GM18909 (cell line): ENCODE measurements at regions not wholly inside any gene's neighbourhood (a gene's known extent, or its start where the extent isn't known, plus 50 kb on each side); places are given as distances from the start of the nearest gene placed in this dataset.
"Not testable (repeated sequence)": the region's sequence is repeated elsewhere in the genome, so short reads cannot be mapped to it uniquely, and the experiment has no call there.

Experiments
- ATAC-seq: cut with Tn5 transposase; IDR thresholded peaks from one replicate; pipeline ENCODE4 v1.9.1; 2021; ENCODE audit warnings: mild to moderate bottlenecking; ENCODE audit not compliant: unreplicated experiment, poor library complexity

GRCh38 chr12:63508543-63508942 lies 159.8 kb downstream of the DPY19L2 start:
- no peak for ATAC-seq

- no peak for ATAC-seq
Measured at GRCh38 chr12:63499567-63499966, 168.7 kb downstream of the DPY19L2 start.

- no peak for ATAC-seq
Measured at GRCh38 chr12:63498239-63498638, 170.1 kb downstream of the DPY19L2 start.

GRCh38 chr12:63496654-63497053 lies 171.6 kb downstream of the DPY19L2 start:
- no peak for ATAC-seq

GRCh38 chr12:63495974-63496373 lies 172.3 kb downstream of the DPY19L2 start:
- no peak for ATAC-seq

GRCh38 chr12:63493357-63493756 lies 174.9 kb downstream of the DPY19L2 start:
- ATAC-seq: not testable (repeated sequence)

GRCh38 chr12:63480186-63480585 lies 188.1 kb downstream of the DPY19L2 start:
- no peak for ATAC-seq

GRCh38 chr12:63470161-63470560 lies 198.1 kb downstream of the DPY19L2 start:
- no peak for ATAC-seq

- no peak for ATAC-seq
Measured at GRCh38 chr12:63467951-63468350, 200.3 kb downstream of the DPY19L2 start.

GRCh38 chr12:63457857-63458256 lies 210.4 kb downstream of the DPY19L2 start:
- ATAC-seq: no peak

GRCh38 chr12:63457428-63457827 lies 210.9 kb downstream of the DPY19L2 start:
- ATAC-seq: no peak

GRCh38 chr12:63450816-63451215 lies 217.5 kb downstream of the DPY19L2 start:
- no peak for ATAC-seq

GRCh38 chr12:63450334-63450733 lies 218.0 kb downstream of the DPY19L2 start:
- no peak for ATAC-seq

- no peak for ATAC-seq
Measured at GRCh38 chr12:63445224-63445880, 222.9 kb downstream of the DPY19L2 start.

- no peak for ATAC-seq
Measured at GRCh38 chr12:63440048-63440447, 228.2 kb downstream of the DPY19L2 start.

GRCh38 chr12:63434384-63434783 lies 233.9 kb downstream of the DPY19L2 start:
- not testable (repeated sequence) for ATAC-seq

GRCh38 chr12:63427969-63428368 lies 240.3 kb downstream of the DPY19L2 start:
- ATAC-seq: not testable (repeated sequence)

GRCh38 chr12:63427029-63427428 lies 241.3 kb downstream of the DPY19L2 start:
- ATAC-seq: not testable (repeated sequence)

GRCh38 chr12:63424671-63425070 lies 243.6 kb downstream of the DPY19L2 start:
- no peak for ATAC-seq

- ATAC-seq: no peak
Measured at GRCh38 chr12:63423839-63424238, 244.5 kb downstream of the DPY19L2 start.

GRCh38 chr12:63420206-63420644 lies 248.1 kb downstream of the DPY19L2 start:
- peak; percentile 94 for ATAC-seq

GRCh38 chr12:63419154-63419553 lies 249.1 kb downstream of the DPY19L2 start:
- no peak for ATAC-seq
